ENCODE measurements at regions not wholly inside any gene's neighbourhood (a gene's known extent, or its start where the extent isn't known, plus 50 kb on each side); places are given as distances from the start of the nearest gene placed in this dataset.

- Histone ChIP-seq H3K4me1 (peaks cover 2 to 18% (median 7%) of the 10 kb centered on the region in 3 donors), H3K36me3 (no peaks in the 10 kb centered on the region), H3K4me3 (no peak overlapping the region), H3K27ac (no peak overlapping the region), H3K9me3 (no peaks in the 10 kb centered on the region), H3K27me3 (no peaks in the 10 kb centered on the region)
- ATAC-seq, result no peak
- peak in 1 of 4 experiments; percentile 13 for TF ChIP-seq CTCF (IDR thresholded peaks at IDR 0.05)
- no peak for TF ChIP-seq POLR2AphosphoS5 (IDR thresholded peaks at IDR 0.05)
- WGBS, 2 donors (ENCODE audit: low coverage in 1 of 2), result 77 to 82% methylated on average over 3 to 5 of the region's 5 CpGs
These were observed 141.1 kb upstream of the RAD23B start for GRCh38 chr9:107141967-107142366.

DNA sequence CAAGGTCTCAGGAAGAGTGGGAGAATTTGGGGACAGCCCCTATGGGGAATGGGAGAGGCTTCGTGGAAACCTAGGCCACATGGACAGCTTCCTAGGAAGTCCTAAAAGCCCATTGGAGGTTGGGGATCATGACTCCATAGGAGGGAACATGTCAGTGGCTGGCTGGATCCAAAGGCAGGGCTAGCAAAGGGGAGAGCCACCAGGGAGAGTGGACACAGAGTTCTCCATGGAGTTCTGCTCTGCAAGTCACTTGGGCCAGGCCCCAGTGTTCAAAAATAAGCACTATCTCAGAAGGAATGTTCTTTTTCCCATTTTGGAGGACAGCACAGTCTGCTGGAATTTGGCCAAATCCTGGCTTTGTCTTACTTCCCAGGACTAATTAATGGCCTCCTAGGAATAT is 140.6 kb upstream of the RAD23B start:
- ATAC-seq, result no peak
- no peak for TF ChIP-seq POLR2A (IDR thresholded peaks at IDR 0.05)
- WGBS, 2 donors (ENCODE audit: low coverage in 1 of 2), result no CpG with 5 or more reads among the region's 1 CpG

DNA sequence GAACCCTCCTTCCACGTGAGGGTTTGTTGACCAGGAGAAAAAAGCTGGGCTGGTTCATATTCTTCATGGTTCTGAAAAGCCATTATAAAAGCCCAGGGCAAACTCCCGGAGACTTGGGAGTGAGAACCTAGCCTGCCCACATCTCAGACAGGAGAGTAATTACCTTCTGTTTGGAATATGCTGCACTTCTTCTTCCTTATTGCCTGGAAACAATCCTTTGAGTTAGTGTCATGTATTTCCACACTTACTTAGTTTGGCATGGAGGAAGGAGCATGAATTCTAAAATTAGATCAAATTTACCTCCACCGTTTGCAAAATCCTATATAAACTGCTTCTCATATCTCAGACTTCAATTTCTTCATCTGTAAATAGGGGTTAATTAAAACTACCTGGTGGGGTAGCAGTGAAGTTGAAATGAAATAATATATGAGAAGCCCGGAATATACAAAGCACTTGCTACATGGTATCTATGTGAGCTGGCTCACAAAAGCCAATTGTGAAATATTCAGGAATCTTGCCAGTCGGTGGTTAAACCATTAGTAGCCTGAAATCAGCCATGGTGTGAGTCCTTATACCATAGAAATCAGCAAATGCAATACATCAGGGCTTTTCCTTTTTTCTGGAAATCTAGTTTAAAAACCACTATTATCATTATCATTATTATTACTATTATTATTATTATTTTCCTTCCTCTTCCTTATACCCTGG is 140.0 kb upstream of the RAD23B start:
- Histone ChIP-seq H3K36me3 (no peaks in the 10 kb centered on the region), H3K27ac (peak overlapping the region in 1 of 4 donors; percentile 28), H3K4me1 (peaks cover 2 to 19% (median 7%) of the 10 kb centered on the region in 3 donors), H3K27me3 (no peaks in the 10 kb centered on the region), H3K9me3 (no peaks in the 10 kb centered on the region), H3K4me3 (no peak overlapping the region)
- no peak for TF ChIP-seq POLR2AphosphoS5 (IDR thresholded peaks at IDR 0.05)
- no peak for TF ChIP-seq CTCF (IDR thresholded peaks at IDR 0.05)
- TF ChIP-seq POLR2A (IDR thresholded peaks at IDR 0.05), result no peak
- no peak for TF ChIP-seq EP300 (IDR thresholded peaks at IDR 0.05)
- 32 to 52% methylated on average over 4 to 5 of the region's 5 CpGs for WGBS, 2 donors (ENCODE audit: low coverage in 1 of 2)
- no peak for ATAC-seq

More for the DNA sequence above, 140.6 kb upstream of the RAD23B start:
- Histone ChIP-seq H3K4me3 (no peak overlapping the region), H3K4me1 (peaks cover 2 to 19% (median 7%) of the 10 kb centered on the region in 3 donors), H3K9me3 (no peaks in the 10 kb centered on the region), H3K36me3 (no peaks in the 10 kb centered on the region), H3K27me3 (no peaks in the 10 kb centered on the region), H3K27ac (peak overlapping the region in 1 of 4 donors; percentile 28)

DNA sequence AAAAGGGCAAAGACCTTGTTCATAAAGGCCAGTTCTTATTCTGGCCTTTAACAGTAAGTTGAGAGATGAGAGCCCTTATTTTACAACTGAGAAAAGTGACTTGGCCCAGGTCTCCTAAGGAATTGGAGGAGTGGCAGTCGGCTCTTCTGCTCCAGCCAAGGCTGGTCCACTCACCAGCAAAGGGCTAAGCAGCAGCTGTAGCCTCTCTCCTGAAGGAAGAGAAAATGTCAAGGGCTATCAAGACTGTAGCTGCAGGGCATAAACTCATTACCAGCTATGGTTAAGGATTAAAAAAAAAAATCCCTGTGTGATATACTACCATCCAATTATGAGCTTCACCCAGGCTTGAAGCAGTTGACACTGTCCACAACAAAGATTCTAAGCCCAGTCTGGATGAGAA is 138.6 kb upstream of the RAD23B start:
- WGBS, 2 donors (ENCODE audit: low coverage in 1 of 2), result 71% methylated on average over 1 of the region's 1 CpG; no CpG with 5 or more reads in 1 of the 2 donors
- Histone ChIP-seq H3K27me3 (no peaks in the 10 kb centered on the region), H3K36me3 (no peaks in the 10 kb centered on the region), H3K9me3 (no peaks in the 10 kb centered on the region), H3K27ac (no peak overlapping the region), H3K4me3 (no peak overlapping the region), H3K4me1 (peaks cover 2 to 19% (median 7%) of the 10 kb centered on the region in 3 donors)
- TF ChIP-seq POLR2A (IDR thresholded peaks at IDR 0.05) (no peak), POLR2AphosphoS5 (IDR thresholded peaks at IDR 0.05) (no peak), EP300 (IDR thresholded peaks at IDR 0.05) (no peak), CTCF (IDR thresholded peaks at IDR 0.05) (no peak)
- ATAC-seq, result no peak

GRCh38 chr9:107147134-107147533 is 135.9 kb upstream of the RAD23B start:
- H3K4me3 ChIP-seq, result no peak overlapping the region
- no peak for ATAC-seq
- 20 to 56% methylated on average over 1 to 2 of the region's 2 CpGs for WGBS, 2 donors (ENCODE audit: low coverage in 1 of 2)

More at GRCh38 chr9:107147134-107147533, 135.9 kb upstream of the RAD23B start:
- Histone ChIP-seq H3K9me3 (peaks cover 0 to 10% (median 0%) of the 10 kb centered on the region in 3 donors), H3K36me3 (no peaks in the 10 kb centered on the region), H3K27me3 (no peaks in the 10 kb centered on the region), H3K4me1 (peaks cover 2 to 17% (median 7%) of the 10 kb centered on the region in 3 donors), H3K27ac (no peak overlapping the region)
- no peak for TF ChIP-seq CTCF (IDR thresholded peaks at IDR 0.05)
- no peak for TF ChIP-seq POLR2AphosphoS5 (IDR thresholded peaks at IDR 0.05)
- no peak for TF ChIP-seq POLR2A (IDR thresholded peaks at IDR 0.05)
- no peak for TF ChIP-seq EP300 (IDR thresholded peaks at IDR 0.05)
